BE2C (cell line): ENCODE measurements at regions not wholly inside any gene's neighbourhood (a gene's known extent, or its start where the extent isn't known, plus 50 kb on each side); places are given as distances from the start of the nearest gene placed in this dataset.

ENCODE experiments used
- DNase-seq: peaks from one replicate; pipeline ENCODE4 v3.0.0-alpha.2; 2020
- H3K27me3 ChIP-seq: fragments of 250-450 bp; sonication (Bioruptor Pico); 2 replicates; pipeline ENCODE4 v1.5.1; 2020; ENCODE audit warnings: mild to moderate bottlenecking
- H3K36me3 ChIP-seq: fragments of 250-450 bp; sonication (Bioruptor Pico); 2 replicates; pipeline ENCODE4 v1.5.1; 2020; ENCODE audit warnings: mild to moderate bottlenecking
- H3K4me1 ChIP-seq: fragments of 250-450 bp; sonication (Bioruptor Pico); 2 replicates; pipeline ENCODE4 v1.5.1; 2020
- H3K4me3 ChIP-seq: 2 replicates; pipeline ENCODE4 v1.5.1; 2011; ENCODE audit warnings: low read depth, low read length
- H3K9me3 ChIP-seq: fragments of 250-450 bp; sonication (Bioruptor Pico); 2 replicates; pipeline ENCODE4 v1.5.1; 2020
- CTCF ChIP-seq: IDR thresholded peaks from 2 replicates; pipeline ENCODE4 v1.5.1; 2012; ENCODE audit warnings: mild to moderate bottlenecking, low read depth, low read length

GRCh38 chr7:130883928-130884327 is 149.9 kb upstream of the KLF14 start:
- DNase-seq: no peak
- TF ChIP-seq CTCF: no peak
- H3K4me1 ChIP-seq: no peaks in the 10 kb centered on the region
- no peaks in the 10 kb centered on the region; the same call in 1 of the 2 replicates for H3K36me3 ChIP-seq
- H3K27me3 ChIP-seq: no peaks in the 10 kb centered on the region
- no peak overlapping the region for H3K4me3 ChIP-seq
- H3K9me3 ChIP-seq: no peaks in the 10 kb centered on the region

GRCh38 chr7:130884437-130885417 is 150.7 kb upstream of the KLF14 start:
- H3K9me3 ChIP-seq: no peaks in the 10 kb centered on the region
- H3K4me1 ChIP-seq: no peaks in the 10 kb centered on the region
- H3K27me3 ChIP-seq: no peaks in the 10 kb centered on the region
- no peak for DNase-seq
- no peak for TF ChIP-seq CTCF
- no peaks in the 10 kb centered on the region; the same call in 1 of the 2 replicates for H3K36me3 ChIP-seq
- no peak overlapping the region for H3K4me3 ChIP-seq

- no peak for DNase-seq
- TF ChIP-seq CTCF: no peak
- H3K9me3 ChIP-seq: no peaks in the 10 kb centered on the region
- H3K27me3 ChIP-seq: no peaks in the 10 kb centered on the region
- H3K4me3 ChIP-seq: no peak overlapping the region
- H3K36me3 ChIP-seq: no peaks in the 10 kb centered on the region; the same call in 1 of the 2 replicates
- no peaks in the 10 kb centered on the region for H3K4me1 ChIP-seq
Observed at GRCh38 chr7:130886438-130887135, 152.6 kb upstream of the KLF14 start.

GRCh38 chr7:130887182-130887956 is 153.4 kb upstream of the KLF14 start:
- H3K27me3 ChIP-seq: no peaks in the 10 kb centered on the region
- H3K36me3 ChIP-seq: no peaks in the 10 kb centered on the region; the same call in 1 of the 2 replicates
- no peak for DNase-seq
- H3K9me3 ChIP-seq: no peaks in the 10 kb centered on the region
- no peak overlapping the region for H3K4me3 ChIP-seq
- H3K4me1 ChIP-seq: no peaks in the 10 kb centered on the region
- no peak for TF ChIP-seq CTCF

GRCh38 chr7:130887957-130888371 is 154.0 kb upstream of the KLF14 start:
- no peak for TF ChIP-seq CTCF
- Histone ChIP-seq H3K9me3 (no peaks in the 10 kb centered on the region), H3K36me3 (no peaks in the 10 kb centered on the region; the same call in 1 of the 2 replicates), H3K27me3 (no peaks in the 10 kb centered on the region), H3K4me1 (no peaks in the 10 kb centered on the region), H3K4me3 (no peak overlapping the region)
- no peak for DNase-seq
